ENCODE measurements at regions not wholly inside any gene's neighbourhood (a gene's known extent, or its start where the extent isn't known, plus 50 kb on each side); places are given as distances from the start of the nearest gene placed in this dataset.

DNA sequence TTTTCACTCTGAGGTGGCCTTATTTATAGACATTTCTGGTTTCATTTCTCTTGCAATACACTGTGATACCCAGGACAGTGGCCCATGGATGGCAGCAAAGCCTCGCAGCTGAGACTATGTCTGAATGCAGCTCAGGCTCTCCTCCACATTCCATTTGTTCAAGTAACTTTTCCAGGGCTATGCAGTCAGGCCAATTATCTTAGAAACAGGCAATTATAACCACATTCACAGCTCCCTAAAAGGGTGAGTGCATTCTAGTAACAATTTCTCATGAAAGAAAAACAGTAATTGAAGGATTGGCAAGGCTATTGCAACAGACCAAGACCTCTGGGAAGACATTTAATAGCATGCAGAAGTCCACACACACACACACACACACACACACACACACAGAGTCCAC is 264.0 kb downstream of the TBC1D4 start:
- 0% methylated on average over 1 of the region's 1 CpG for WGBS
- TF ChIP-seq, protein P1, sequence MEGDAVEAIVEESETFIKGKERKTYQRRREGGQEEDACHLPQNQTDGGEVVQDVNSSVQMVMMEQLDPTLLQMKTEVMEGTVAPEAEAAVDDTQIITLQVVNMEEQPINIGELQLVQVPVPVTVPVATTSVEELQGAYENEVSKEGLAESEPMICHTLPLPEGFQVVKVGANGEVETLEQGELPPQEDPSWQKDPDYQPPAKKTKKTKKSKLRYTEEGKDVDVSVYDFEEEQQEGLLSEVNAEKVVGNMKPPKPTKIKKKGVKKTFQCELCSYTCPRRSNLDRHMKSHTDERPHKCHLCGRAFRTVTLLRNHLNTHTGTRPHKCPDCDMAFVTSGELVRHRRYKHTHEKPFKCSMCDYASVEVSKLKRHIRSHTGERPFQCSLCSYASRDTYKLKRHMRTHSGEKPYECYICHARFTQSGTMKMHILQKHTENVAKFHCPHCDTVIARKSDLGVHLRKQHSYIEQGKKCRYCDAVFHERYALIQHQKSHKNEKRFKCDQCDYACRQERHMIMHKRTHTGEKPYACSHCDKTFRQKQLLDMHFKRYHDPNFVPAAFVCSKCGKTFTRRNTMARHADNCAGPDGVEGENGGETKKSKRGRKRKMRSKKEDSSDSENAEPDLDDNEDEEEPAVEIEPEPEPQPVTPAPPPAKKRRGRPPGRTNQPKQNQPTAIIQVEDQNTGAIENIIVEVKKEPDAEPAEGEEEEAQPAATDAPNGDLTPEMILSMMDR (IDR thresholded peaks at IDR 0.05) = no peak
- no peak for TF ChIP-seq POLR2A (IDR thresholded peaks at IDR 0.05)
- no peak for TF ChIP-seq POLR2AphosphoS5 (IDR thresholded peaks at IDR 0.05)
- no peaks in the 10 kb centered on the region for H3K27me3 ChIP-seq (replicated peaks; ENCODE audit: insufficient read depth)
- intact Hi-C loops (cut with DNase I) = loop anchor here (10.0 kb wide), 1 partner anchor 1383 kb away; no protein-coding TSS in a partner anchor
- no peaks in the 10 kb centered on the region for H3K9me3 ChIP-seq
- H3K4me3 ChIP-seq = no peak overlapping the region
- no peak for DNase-seq (ENCODE audit: low spot score)
- H3K36me3 ChIP-seq = no peaks in the 10 kb centered on the region
- H3K4me1 ChIP-seq (replicated peaks) = no peaks in the 10 kb centered on the region
- no peak overlapping the region for H3K27ac ChIP-seq

DNA sequence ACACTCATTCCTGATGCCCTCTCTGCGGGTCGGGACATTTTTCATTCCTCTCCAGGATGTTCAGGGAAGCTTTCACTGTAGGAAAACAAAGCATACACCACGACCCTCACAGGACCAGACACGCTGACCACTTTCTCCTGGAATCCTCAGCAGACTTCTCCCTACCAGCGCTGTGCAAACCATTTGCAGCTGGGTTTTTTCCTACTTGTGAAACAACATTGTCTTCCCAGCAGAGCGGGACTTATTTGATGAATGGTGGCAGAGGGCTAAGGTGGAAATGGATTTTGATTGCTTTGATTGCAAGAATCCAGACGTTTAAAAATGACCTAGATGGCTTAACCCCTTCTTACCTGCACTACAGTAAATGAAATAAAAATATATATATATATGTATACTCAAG is 265.9 kb downstream of the TBC1D4 start:
- no peak for DNase-seq (ENCODE audit: low spot score)
- Histone ChIP-seq H3K9me3 (no peaks in the 10 kb centered on the region), H3K36me3 (no peaks in the 10 kb centered on the region), H3K27me3 (replicated peaks; ENCODE audit: insufficient read depth) (no peaks in the 10 kb centered on the region), H3K4me1 (replicated peaks) (no peaks in the 10 kb centered on the region), H3K4me3 (no peak overlapping the region), H3K27ac (no peak overlapping the region)
- intact Hi-C loops (cut with DNase I) = loop anchor here (10.0 kb wide), 1 partner anchor 1381 kb away; no protein-coding TSS in a partner anchor
- TF ChIP-seq POLR2AphosphoS5 (IDR thresholded peaks at IDR 0.05) = no peak
- TF ChIP-seq, protein P1 (IDR thresholded peaks at IDR 0.05) = no peak
- no peak for TF ChIP-seq POLR2A (IDR thresholded peaks at IDR 0.05)
- 40% methylated on average over 7 of the region's 7 CpGs for WGBS

DNA sequence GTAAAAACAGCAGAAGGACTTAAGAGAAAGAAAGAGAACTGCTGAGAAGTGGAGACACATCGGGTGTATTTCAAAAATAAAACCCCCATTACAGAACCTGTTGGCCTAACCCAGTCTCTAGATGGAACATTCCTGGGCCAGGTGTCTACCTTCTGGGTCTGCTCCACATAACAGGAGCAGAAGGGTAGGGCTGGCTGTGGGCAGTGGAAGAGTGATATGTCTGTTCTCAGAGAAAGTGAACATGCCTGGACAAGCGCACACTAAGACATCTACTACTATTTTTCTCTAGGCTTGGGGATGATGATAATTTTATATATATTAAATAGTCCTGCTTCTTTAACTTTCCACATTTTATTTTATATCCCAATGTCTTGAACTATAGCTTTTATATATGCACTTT is 267.1 kb downstream of the TBC1D4 start:
- H3K27me3 ChIP-seq (replicated peaks; ENCODE audit: insufficient read depth) = no peaks in the 10 kb centered on the region
- TF ChIP-seq POLR2AphosphoS5 (IDR thresholded peaks at IDR 0.05) = no peak
- TF ChIP-seq, protein P1 (IDR thresholded peaks at IDR 0.05) = no peak
- no peak for TF ChIP-seq POLR2A (IDR thresholded peaks at IDR 0.05)
- WGBS = 86% methylated on average over 2 of the region's 2 CpGs
- no peaks in the 10 kb centered on the region for H3K36me3 ChIP-seq
- H3K4me3 ChIP-seq = no peak overlapping the region
- H3K27ac ChIP-seq = no peak overlapping the region
- DNase-seq (ENCODE audit: low spot score) = no peak
- intact Hi-C loops (cut with DNase I) = loop anchor here (10.0 kb wide), 1 partner anchor 1380 kb away; no protein-coding TSS in a partner anchor
- H3K9me3 ChIP-seq = no peaks in the 10 kb centered on the region
- no peaks in the 10 kb centered on the region for H3K4me1 ChIP-seq (replicated peaks)

DNA sequence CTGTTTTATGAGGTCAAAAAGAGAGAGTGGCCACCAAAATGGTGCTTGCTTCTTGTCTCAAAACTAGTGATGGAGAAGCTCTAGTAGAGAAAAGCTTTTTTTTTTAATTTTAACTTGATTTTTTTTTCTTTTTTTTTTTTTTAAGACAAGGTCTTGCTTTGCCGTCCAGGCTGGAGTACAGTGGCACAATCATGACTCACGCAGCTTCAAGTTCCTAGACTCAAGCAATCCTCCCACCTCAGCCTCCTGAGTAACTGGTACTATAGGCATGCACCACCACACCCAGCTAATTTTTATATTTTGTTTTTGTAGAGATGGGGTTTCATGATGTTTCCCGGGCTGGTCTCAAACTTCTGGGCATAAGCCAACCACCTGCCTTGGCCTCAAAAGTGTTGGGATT is 279.0 kb downstream of the TBC1D4 start:
- H3K36me3 ChIP-seq = no peaks in the 10 kb centered on the region
- WGBS = 91% methylated on average over 3 of the region's 3 CpGs
- no peak for DNase-seq (ENCODE audit: low spot score)
- TF ChIP-seq POLR2AphosphoS5 (IDR thresholded peaks at IDR 0.05) = no peak
- TF ChIP-seq, protein P1 (IDR thresholded peaks at IDR 0.05) = no peak
- no peak for TF ChIP-seq POLR2A (IDR thresholded peaks at IDR 0.05)
- H3K27me3 ChIP-seq (replicated peaks; ENCODE audit: insufficient read depth) = no peaks in the 10 kb centered on the region
- no peaks in the 10 kb centered on the region for H3K4me1 ChIP-seq (replicated peaks)
- H3K27ac ChIP-seq = no peak overlapping the region
- no peak overlapping the region for H3K4me3 ChIP-seq
- no peaks in the 10 kb centered on the region for H3K9me3 ChIP-seq
- intact Hi-C loops (cut with DNase I) = no loop called here

DNA sequence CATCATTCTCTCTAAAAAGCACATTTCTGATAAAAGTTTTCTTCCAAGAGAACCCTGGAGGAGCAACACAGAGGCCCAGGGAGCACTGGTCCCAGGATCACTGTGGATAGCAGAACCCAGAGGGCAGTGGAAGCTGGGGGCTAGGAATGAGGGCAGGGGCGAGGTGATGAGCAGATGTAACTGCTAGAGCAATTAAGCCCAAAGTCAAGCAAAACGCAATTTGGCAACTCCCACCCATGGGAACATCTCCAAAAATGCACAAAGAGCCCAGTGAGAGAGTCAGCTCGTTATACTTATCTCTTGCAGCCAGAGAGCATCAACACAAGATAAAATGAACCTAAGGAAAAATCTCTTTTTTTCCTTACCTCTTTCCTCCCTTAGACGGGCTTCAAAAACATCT is 284.2 kb downstream of the TBC1D4 start:
- Histone ChIP-seq H3K27me3 (replicated peaks; ENCODE audit: insufficient read depth) (no peaks in the 10 kb centered on the region), H3K4me3 (no peak overlapping the region), H3K4me1 (replicated peaks) (no peaks in the 10 kb centered on the region), H3K9me3 (no peaks in the 10 kb centered on the region), H3K36me3 (no peaks in the 10 kb centered on the region), H3K27ac (no peak overlapping the region)
- DNase-seq (ENCODE audit: low spot score) = no peak
- no peak for TF ChIP-seq POLR2A (IDR thresholded peaks at IDR 0.05)
- TF ChIP-seq, protein P1 (IDR thresholded peaks at IDR 0.05) = no peak
- no peak for TF ChIP-seq POLR2AphosphoS5 (IDR thresholded peaks at IDR 0.05)
- intact Hi-C loops (cut with DNase I) = no loop called here
- 36% methylated on average over 4 of the region's 4 CpGs for WGBS
